HG02763 (cell line): ENCODE measurements at regions not wholly inside any gene's neighbourhood (a gene's known extent, or its start where the extent isn't known, plus 50 kb on each side); places are given as distances from the start of the nearest gene placed in this dataset.

Source experiments
- ATAC-seq: cut with Tn5 transposase; IDR thresholded peaks from one replicate; pipeline ENCODE4 v1.9.1; 2021; ENCODE audit warnings: mild to moderate bottlenecking, moderate library complexity; ENCODE audit not compliant: unreplicated experiment

DNA sequence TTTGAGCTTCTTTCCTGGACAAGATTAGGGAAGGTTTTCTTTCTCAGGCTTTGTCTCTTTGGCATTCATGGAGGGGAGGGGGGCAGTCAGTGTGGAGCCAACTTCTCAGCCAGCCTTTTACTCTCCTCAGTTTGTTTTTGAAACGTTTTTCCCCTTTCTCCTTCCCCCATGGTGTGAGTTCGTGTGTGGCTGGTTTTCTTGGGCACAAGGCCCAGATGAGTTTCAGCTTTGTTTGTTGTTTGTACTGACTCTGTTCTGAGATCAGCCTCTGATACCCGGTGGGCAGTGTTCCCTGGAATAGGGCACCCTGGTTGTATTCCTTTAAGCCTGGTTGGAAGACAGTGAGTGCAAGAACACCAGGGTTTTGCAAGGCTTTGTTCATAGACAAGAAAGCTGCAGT is 168.2 kb upstream of the RARB start:
- ATAC-seq = no peak

DNA sequence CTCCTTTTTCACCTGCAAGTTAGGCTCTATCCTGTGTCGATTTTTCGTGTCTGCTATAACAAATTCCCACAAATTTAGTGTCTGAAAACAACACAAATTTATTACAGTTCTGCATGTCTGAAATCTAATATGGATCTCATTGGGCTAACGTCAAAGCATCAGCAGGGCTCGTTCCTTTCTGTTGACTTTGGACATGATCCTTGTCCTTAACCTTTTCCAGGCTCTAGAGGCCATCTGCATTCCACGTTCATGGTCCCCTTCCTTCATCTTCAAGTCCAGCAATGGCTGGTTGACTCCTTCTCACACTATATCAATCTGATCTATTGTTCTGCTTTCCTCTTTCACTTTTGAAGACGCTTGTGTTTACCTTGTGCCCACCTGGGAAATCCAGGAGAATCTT is 165.7 kb upstream of the RARB start:
- ATAC-seq = no peak

DNA sequence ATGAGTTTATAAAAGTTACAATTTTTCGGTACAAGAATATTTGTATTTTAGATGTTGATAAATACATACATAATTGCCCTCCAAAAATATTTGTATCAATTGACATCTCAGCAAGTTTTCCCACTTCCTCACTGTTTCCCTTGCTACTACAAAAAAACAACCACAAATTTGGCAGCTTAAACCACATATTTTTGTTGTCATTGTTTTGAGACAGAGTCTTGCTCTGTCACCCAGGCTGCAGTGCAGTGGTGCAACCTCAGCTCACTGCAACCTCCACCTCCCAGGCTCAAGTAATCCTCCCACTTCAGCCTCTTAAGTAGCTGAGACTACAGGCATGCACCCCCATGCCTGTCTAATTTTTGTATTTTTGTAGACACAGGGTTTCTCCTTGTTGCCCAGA is 162.8 kb upstream of the RARB start:
- no peak for ATAC-seq

DNA sequence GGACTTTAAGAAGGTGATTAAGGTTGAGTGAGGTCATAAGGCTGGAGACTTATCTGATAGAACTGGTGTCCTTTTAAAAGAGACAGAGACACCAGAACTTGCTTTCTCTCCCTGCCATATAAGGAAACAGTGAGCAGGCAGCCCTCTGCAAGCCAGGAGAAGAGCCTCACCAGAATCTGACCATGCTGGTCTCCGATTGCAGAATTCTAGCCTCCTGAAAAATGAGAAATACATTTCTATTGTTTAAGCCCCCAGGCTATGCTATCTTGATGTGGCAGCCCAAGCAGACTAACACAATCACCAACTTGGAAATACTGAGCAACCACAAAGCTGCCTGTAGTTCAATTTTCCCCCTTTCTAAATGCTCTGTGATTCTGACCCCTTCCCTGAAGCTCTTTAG is 161.4 kb upstream of the RARB start:
- ATAC-seq = no peak

DNA sequence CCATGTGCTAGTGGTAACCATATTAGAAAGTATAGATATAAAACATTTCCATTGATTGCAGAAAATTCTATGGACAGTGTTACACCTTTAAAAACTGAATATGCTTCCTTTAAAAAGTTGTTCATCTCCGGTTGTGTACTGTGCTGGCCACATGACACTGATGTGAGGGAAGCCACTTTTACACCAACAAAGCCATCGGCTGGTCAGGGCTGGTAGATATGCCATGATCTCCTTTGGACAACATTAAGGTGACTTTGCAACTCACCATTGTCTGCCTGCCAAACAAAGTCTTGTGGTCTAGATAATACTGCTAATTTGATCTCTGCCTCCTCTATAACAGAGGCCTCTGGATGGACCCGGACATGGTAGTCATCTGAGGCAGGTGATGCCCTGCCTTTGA is 156.0 kb upstream of the RARB start:
- ATAC-seq = no peak

DNA sequence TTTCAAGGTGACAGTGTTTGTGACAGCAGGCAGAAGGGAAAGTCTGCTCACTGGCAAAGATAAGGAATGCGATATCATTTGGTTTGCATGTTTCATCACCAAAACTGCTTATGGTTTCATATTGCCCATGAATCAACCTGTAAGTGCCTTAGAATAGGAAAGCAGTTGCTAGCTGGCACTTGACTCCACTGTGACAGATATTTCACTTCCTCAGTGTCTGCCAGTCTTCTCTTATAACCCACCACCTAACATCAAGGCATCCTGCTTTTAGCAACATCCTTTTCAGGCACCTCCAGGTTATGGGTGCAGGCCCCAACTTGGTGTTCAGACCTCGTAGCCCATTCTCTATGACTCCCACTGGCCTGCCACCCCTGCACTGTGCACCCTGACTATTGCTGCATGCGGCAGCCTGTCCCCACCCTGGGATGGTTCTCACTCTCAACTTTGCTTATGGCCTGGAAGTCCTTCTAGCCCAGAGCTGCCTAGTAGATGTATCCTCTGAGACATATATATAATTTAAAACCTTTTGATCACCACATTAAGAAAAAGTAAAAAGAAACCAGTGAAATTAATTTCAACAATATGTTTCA is 154.4 kb upstream of the RARB start:
- no peak for ATAC-seq

DNA sequence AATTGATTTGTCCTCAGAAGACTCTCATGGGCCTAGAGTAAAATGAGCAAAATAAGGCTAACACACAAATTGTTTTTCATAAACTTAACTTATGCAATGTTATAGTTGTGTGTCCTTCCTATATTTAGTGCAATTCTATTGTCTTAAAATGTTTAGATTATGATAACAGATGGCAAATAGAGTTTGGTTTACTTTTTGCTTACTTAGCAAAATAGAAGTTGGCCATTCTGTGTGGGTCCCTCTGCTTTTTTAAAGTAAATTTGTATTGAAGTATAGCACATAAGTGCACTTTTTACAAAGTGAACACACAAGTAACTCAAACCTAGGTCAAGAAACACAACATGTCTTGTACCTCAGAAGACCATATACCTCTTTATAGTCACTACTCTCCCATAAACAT is 150.6 kb upstream of the RARB start:
- ATAC-seq = no peak

DNA sequence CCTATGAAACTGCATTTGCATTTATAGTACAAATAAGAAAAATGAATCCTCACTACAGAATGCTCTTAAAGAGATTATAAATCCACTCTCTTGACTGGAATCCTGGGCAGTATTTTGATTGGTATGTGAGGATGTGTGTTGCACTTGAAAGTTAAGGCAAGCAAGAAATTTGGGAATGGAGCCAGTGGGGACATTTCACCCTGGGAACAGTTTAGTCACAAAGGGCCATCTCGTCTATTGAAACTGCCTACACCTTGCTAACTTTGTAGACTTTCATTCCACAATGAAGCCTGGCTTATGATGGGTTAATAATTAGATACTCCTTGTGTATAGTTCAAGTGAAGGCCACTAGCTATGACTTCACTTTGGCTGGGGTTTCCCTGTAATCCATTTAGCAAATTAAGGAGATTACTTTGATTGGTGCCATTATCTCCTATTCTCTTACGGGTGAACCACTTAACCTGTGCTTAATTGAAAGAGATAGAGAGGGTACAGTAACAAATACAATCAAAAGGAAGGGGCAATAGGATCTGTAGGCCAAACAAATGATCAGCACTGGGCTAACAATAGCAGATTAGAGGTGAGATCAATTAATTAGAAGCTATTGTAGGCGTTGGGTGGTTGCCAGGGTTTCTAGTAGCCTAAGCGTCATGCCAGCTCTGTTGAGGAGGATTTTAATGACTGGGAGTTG is 146.9 kb upstream of the RARB start:
- no peak for ATAC-seq

DNA sequence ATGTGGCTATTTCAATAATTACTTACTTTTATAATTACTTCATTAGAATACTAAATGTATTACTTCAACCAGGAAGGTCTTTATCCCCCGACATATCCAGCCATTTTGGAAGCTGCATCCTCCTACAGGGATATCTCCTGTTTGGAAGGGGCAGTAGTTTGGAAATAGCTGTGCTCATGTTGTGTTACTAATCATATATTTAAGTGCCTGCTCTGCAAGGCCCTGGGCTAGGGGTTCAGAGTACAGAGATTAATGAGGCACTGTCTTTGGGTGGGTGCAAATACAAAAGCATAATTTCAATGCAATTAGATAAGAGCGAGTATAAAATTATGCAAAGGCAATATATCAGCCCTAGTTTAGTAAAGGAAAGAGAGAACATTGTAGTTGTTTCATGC is 146.3 kb upstream of the RARB start:
- no peak for ATAC-seq

DNA sequence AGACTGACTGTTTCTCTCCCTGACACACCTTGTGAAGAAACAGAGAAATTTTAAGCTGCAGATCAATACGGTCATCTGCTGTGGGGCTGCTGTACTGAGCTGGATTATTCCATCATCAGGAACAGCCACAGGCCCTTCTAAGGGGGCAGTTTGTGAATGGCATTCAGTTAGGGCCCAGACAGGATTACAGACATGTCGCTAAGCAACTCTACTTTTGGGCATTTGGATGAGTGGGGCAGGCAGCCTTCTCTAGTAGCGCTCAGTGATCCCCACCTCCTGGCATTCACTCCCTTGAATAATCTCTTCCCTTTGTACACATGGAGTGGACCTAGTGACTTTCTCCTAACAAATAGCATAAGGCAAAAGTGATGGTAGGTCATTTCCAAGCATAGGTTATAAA is 144.4 kb upstream of the RARB start:
- no peak for ATAC-seq

DNA sequence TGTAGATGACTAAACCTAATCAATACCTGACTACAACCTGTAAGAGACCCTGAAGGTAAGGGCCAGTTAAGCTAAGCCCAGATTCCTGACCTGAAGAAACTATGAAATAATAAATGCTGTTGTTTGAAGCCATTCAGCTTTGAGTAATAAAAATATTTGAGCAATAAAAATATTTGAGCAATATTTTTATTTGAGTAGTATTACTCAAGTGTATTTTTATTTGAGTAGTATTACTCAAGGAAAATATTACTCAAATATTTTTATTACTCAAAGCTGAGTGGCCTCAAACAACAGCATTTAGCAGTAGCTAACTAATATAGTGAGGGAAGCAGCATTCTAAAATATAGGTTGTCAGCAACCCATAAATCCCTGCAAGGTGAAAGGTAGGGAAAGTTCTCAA is 143.8 kb upstream of the RARB start:
- ATAC-seq = no peak

DNA sequence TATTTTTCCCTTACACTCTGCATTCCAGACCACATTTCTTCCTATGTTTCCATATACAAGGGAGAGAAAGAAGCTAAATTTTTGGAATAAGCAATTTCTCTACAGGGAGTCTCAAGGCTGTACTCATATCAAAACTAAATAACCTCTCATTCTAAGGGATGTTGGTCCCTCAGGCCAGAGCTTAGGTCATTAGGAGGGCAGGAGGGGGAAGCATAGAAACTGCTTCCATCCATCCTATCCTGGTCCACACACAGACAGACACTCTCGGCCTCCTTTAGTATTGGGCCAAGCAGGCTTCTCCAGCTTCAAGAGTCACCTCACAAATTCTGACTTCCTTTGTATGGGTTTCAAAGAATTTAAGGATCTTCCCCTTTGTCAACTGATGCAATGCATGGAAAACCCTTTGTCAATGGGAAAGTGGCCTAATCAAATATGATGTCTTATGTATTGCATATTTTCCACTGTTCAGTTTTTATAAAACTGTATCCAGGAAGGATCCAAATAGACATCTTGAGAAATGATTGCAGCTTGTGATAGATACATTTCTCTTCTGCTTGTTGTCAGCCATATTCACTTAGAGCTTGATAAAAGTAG is 140.7 kb upstream of the RARB start:
- ATAC-seq = no peak

DNA sequence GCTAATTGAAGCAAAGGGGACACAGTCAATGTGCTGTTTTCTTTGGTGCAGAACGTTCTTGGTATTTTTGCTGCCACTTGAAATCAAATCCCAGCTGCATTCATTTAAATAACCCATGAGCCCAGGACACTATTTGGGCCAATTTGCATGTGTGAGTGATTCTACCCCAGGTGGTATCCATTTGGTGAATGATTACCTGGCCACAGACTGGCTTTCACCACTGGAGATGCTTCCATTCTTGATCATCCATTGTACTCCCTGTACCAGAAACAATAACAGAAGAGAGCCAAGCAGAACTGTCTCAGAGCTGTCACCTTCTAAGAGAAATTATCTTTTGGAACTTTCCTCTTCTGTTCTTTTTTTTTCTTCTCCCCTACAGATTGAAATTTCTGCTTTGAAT is 139.7 kb upstream of the RARB start:
- ATAC-seq = no peak

DNA sequence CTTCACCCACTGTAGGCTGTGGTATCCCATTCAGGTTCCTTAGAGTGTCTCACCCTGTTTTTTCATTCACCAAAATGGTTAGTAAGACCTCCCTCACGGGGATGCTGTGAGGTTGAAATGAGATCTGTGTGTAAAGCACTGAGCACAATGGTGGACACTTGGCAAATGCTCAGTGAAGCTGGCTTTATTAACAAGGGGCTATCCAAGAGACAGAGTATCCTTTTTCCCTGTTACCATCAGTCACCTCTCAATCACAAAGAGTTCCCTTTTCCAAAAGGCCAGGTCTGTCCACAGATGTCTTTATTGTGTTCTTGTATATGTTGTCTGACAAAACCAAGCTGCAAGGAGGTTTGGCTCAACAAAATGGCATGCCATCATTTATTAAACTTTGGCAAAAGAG is 138.9 kb upstream of the RARB start:
- ATAC-seq = no peak

DNA sequence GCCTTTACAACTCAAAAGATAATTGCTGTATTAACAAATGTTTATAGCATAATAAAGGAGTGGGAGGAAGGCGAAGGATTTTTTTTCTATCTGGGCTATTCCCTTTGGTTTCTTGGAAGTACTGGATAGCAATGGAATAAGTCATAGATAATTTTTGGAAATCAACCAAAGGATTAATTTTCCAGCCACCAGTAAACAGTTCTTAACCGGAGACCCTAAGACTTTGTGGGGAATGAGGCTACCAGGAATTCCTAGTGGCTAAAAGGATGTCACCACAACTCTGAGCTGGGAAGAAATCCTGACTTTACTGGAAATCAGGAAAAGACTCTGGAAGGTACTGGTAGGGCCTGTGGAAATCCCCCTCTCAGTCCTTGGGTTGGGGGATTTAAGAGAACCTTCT is 138.4 kb upstream of the RARB start:
- ATAC-seq = no peak

DNA sequence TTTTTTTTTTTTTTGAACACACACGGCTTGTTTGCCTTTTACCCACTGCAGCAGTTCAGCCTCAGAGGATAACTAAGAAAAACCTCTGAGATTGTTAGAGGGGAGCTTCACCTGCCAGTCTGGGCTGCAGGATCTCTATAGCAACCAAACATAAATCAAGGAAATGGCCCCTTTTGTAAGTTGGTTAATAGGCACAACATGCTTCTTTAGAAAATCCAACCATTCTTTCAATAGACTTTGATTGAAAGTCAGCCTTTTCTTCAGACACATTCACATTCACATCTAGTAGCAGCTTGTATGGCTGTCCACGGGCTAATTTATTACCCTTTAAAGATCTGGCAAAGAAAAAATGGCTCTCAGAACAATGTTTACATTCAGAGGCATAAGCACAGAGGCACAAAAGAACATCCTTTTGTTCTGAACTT is 136.6 kb upstream of the RARB start:
- ATAC-seq = no peak

DNA sequence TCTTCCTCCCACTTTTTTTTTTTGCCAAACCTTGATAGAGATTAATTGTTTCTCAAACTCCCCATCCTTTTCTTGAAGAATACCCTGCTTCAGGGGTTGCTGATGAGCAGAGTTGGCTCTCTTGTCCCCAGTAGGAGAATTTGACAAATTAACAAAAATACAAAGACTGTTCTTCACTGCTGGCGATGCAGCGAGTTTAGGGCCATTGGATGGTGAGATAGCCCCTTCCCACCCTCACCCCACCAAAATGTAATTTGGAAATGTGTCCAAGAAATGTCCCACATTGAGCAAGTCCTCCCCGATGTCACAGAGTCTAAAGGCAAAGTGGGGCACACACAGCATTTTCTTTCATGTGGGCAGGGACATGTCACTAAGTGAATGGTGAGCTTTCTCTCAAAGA is 136.0 kb upstream of the RARB start:
- ATAC-seq = no peak

DNA sequence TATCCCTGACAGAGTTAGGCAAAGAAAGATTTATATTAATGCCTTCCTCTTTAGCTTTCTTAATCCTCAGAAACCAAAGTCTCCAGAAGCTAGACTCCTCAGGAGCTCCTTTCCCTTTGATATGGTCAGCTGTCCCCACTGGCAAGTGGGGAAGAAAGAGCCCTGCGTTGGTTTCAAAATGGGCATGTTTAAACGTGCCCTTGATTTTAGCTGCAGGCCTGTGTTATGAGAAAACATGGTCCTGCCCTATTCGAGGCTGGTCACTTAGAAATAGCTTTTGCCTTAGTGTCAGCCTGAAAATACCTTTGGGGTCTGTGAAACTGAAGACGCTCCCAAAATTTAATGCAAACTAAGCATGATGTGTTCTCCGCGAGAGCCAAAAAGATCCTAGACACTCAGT is 135.5 kb upstream of the RARB start:
- ATAC-seq = no peak

DNA sequence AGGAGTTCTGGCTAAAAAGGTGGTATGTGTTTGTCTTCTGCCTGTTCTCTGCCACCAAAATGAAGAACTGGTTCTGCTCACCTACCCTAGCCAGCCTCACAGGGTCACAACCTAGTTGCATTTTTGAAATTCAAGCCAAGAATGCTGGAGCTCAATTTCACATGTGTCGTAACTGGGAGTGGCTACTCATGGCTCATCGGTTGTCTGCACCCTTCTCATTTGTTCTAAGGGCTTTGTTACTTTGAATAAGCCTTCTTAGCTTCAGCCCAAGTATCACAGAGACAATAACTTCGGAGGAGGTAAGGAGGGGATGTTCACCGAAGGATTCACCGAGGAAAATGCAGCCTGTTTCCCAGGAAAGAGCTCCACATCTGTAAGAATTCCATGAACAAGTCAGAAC is 134.3 kb upstream of the RARB start:
- no peak for ATAC-seq

DNA sequence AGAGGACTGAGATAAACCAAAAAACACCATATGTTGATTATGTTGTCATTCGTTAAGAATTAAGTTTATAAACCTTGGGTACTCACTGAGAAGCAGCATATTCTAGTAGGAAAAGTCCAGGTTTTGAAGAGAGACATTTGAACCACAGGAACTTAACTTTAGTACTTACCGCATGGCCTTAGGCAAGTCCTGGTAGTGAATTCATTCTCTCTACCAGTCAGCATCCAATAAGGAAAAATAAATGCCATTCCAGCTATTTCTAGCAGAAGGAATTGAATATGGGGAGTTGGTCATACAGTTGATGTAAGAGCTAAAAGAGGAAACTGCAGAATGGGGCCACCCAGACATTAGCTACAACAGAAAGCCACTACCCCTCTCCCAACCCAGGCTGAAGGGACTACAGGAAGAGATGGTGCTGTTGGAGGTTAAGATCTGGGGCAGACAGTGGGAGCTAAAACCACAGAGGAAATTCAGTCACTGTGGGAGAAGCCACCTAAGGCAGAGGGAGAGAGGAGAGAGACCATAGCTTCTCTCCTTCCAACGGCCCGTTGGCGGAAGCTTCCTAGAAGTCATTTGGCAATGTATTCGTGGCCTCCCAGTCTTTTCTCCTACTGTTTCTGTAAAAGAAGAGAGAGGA is 133.8 kb upstream of the RARB start:
- no peak for ATAC-seq

DNA sequence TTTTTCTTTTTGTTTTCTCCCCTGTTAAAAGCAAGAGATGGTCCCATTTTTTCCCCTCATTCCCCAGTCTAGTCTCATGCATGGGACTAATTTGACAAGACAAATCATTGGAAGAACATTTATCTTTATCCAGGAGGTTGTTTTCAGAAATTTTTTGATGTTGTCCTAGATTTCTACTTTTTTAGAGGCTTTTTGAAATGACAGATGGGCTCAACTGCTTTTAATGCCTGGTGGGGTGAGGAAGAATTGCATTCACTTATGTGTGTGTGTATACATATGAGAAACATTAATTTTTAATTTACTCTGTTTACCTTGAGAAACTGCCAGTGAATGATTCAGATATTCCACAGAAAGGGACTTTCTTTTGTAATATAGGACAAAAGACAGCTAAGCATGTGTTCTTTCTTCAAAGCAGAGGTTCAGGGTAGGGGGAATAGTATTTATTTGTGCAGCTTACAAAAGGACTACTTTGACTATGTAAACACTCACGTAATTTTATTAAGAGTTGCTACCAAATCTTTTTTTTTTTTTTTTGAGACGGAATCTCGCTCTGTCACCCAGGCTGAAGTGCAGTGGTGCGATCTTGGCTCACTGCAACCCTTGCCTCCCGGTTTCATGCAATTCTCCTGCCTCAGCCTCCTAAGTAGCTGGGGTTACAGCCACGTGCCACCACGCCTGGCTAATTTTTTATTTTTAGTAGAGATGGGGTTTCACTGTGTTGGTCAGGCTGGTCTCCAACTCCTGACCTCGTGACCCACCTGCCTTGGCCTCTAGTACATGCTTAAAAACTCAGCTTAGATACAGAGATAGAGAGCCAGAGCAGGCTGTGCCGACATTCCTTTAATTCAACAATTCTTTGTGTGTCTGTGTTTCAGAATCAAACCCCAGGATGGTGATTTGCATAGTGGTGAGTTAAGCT is 130.1 kb upstream of the RARB start:
- ATAC-seq = no peak
